GM10248 (cell line): ENCODE measurements at regions not wholly inside any gene's neighbourhood (a gene's known extent, or its start where the extent isn't known, plus 50 kb on each side); places are given as distances from the start of the nearest gene placed in this dataset.

Experiments
- CTCF ChIA-PET: fragments of 300-600 bp; sonication (Branson Sonifier 250); formaldehyde crosslinking; extraction: SDS; loops from one replicate; lab custom pipeline; 2021; ENCODE audit warnings: antibody characterized with exemption; lab: Yijun Ruan, JAX
- POLR2A ChIA-PET: fragments of 350-650 bp; sonication (Branson Sonifier 250); formaldehyde crosslinking; extraction: SDS; loops from one replicate; lab custom pipeline; 2020; ENCODE audit warnings: antibody characterized with exemption; lab: Yijun Ruan, JAX
- DNase-seq: peaks from one replicate; pipeline ENCODE4 v3.0.0; 2012; ENCODE audit errors: extremely low spot score
- CTCF ChIP-seq: IDR thresholded peaks from 2 replicates; pipeline ENCODE4 v1.5.1; 2012; ENCODE audit warnings: mild to moderate bottlenecking, low read depth; ENCODE audit errors: extremely low read depth, missing control alignments, control extremely low read depth

- no peak for DNase-seq
- ChIA-PET POLR2A (no interaction called here), CTCF (no interaction called here)
- no peak for TF ChIP-seq CTCF
Measured at GRCh38 chr13:78909276-78909675, 250.3 kb upstream of the OBI1 start.

DNA sequence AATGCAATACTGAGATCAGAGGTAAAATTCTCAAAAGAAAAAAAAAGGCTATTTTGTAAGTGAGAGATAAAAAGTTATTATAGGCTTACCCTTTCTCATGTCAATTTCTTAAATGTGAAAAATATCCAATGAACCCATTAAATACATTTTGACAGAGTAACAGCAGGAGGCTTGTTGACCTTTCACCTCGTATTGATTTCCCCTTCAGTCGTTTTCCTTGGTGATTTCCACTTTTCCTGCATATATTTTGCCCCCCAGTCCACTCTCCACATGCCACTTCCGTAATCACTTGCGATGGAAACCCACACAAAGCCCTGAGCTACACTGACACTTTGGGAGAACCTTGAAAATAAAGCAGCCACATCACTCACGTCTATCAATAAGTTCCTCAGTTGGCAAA, 248.1 kb upstream of the OBI1 start:
- POLR2A ChIA-PET = no interaction called here
- no peak for DNase-seq
- TF ChIP-seq CTCF = no peak
- CTCF ChIA-PET = no interaction called here

DNA sequence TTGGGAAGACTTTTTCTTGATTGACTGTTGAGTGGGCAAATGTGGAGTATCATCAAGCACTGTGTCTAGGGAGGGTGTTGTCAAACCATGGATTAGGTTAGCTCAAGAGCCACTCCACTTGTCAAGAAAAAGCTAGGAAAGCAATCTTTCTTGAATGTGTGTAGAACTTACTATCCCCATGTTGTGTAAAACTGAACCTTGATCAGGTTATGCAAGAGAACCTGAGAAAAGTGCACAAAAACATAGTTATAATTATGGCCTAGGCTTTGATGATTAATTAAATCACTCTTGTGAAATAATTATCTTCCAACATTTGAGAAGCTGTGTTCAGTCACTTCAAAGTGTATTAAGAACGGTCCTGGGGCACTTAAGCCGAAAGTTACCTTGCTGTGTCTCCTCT, 238.2 kb upstream of the OBI1 start:
- ChIA-PET CTCF (no interaction called here), POLR2A (no interaction called here)
- TF ChIP-seq CTCF = no peak
- DNase-seq = no peak

DNA sequence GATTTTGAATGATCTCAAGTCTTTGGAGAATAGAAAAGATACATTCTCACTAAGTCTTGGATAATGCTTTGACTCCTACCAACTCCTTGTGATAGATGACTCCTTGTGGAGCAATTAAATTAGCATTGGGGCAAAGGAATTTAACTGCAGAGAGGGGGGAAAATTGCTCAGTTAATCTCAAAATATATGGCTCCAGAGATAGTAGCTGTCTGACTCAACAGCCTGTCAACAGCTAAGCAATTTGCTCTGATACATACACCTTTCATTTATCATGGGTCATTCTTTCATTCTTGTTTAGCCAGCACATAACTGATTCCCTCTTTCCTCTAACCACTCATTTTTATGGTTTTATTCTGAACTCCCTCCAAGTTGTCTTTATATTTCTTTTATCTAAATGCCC, 225.6 kb upstream of the OBI1 start:
- no peak for DNase-seq
- no peak for TF ChIP-seq CTCF
- POLR2A ChIA-PET = no interaction called here
- CTCF ChIA-PET = interaction anchor here (0.9 to 1.6 kb wide), 2 partner anchors 10 to 644 kb away, joined by 3 to 4 read pairs; no protein-coding TSS in a partner anchor

GRCh38 chr13:78881751-78882150, 222.8 kb upstream of the OBI1 start:
- no peak for TF ChIP-seq CTCF
- CTCF ChIA-PET = interaction anchor here (1.0 to 1.5 kb wide), 3 partner anchors 12 to 38 kb away, joined by 3 to 4 read pairs (median 3); no protein-coding TSS in a partner anchor
- no peak for DNase-seq
- POLR2A ChIA-PET = no interaction called here

GRCh38 chr13:78881054-78881453, 222.1 kb upstream of the OBI1 start:
- no peak for TF ChIP-seq CTCF
- ChIA-PET POLR2A (no interaction called here), CTCF (interaction anchor here (1.0 to 1.5 kb wide), 3 partner anchors 11 to 39 kb away, joined by 3 to 4 read pairs (median 3); no protein-coding TSS in a partner anchor)
- DNase-seq = no peak

GRCh38 chr13:78876915-78877549, 218.1 kb upstream of the OBI1 start:
- ChIA-PET CTCF (interaction anchor here (1.0 to 1.3 kb wide), 4 partner anchors 12 to 756 kb away, joined by 3 to 4 read pairs (median 3); no protein-coding TSS in a partner anchor), POLR2A (no interaction called here)
- TF ChIP-seq CTCF = no peak
- DNase-seq = no peak
